ENCODE measurements at regions not wholly inside any gene's neighbourhood (a gene's known extent, or its start where the extent isn't known, plus 50 kb on each side); places are given as distances from the start of the nearest gene placed in this dataset.

DNA sequence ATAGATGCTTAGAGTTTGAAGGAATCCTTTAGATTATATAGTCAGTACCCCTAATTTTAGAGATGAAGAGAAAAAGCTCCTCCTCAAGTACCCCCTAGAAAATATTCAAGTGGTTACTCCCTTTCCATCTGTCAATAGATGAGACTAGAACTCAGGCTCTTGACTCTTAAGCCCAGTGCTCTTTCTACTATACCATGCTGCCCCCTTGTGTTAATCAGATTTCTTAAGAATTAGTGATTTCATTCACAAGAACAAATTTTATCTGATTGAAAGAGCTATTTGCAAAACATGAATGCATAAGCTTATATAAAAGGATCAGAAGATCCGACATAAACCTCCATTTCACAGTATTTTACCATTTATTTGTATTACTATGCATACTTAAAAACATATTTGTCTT, 179.3 kb downstream of the TFEC start:
- DNase-seq (ENCODE audit: low read depth, low spot score), result peak; percentile 74
- in situ Hi-C loops (cut with HindIII; ENCODE audit: low sequenced_read_pairs), result no loop called here
- no peak overlapping the region for H3K4me3 ChIP-seq (ENCODE audit: low read depth, low read length)
- TF ChIP-seq, protein P1, sequence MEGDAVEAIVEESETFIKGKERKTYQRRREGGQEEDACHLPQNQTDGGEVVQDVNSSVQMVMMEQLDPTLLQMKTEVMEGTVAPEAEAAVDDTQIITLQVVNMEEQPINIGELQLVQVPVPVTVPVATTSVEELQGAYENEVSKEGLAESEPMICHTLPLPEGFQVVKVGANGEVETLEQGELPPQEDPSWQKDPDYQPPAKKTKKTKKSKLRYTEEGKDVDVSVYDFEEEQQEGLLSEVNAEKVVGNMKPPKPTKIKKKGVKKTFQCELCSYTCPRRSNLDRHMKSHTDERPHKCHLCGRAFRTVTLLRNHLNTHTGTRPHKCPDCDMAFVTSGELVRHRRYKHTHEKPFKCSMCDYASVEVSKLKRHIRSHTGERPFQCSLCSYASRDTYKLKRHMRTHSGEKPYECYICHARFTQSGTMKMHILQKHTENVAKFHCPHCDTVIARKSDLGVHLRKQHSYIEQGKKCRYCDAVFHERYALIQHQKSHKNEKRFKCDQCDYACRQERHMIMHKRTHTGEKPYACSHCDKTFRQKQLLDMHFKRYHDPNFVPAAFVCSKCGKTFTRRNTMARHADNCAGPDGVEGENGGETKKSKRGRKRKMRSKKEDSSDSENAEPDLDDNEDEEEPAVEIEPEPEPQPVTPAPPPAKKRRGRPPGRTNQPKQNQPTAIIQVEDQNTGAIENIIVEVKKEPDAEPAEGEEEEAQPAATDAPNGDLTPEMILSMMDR (IDR thresholded peaks at IDR 0.05; ENCODE audit: low read depth, low read length), result no peak

DNA sequence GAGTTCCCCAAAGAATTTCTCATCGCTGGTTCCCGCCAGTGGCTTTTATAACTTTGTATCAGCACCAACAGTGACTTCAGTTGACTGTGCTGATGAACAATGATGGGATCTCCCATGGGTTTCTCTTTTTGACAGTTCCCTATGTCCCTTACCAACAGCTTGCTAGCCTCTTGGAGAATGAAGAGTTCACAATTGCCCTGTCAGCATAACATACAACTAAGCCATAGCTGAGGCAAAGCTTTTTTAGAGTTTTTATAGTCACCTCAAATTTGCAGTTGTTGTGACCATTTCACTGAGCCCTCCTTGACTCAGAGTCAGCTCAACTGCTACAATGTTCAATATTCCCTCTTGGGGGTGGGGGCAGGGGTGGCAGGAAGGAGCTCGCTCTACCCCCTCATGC, 179.8 kb downstream of the TFEC start:
- DNase-seq (ENCODE audit: low read depth, low spot score), result no peak
- in situ Hi-C loops (cut with HindIII; ENCODE audit: low sequenced_read_pairs), result no loop called here
- H3K4me3 ChIP-seq (ENCODE audit: low read depth, low read length), result no peak overlapping the region
- TF ChIP-seq, protein P1 (IDR thresholded peaks at IDR 0.05; ENCODE audit: low read depth, low read length), result no peak

DNA sequence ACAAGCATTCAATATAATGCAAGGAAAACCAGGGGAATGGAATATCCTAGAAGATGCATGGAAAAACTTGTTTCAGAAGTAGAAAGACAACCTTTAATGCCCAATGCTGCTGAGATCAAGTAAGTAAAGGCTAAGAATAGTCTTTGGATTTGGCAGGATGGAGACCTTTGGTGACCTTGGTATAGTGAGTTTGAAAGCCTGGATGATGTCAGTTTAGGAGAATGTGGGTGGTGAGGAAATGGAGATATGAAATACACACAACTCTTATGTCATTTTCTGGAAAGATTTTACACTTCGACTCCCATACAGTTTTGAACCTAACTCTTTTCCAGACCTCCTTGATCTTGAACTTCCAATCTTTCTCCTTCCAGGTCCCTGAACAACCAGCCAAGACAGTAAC, 185.7 kb downstream of the TFEC start:
- DNase-seq (ENCODE audit: low read depth, low spot score), result no peak
- in situ Hi-C loops (cut with HindIII; ENCODE audit: low sequenced_read_pairs), result no loop called here

DNA sequence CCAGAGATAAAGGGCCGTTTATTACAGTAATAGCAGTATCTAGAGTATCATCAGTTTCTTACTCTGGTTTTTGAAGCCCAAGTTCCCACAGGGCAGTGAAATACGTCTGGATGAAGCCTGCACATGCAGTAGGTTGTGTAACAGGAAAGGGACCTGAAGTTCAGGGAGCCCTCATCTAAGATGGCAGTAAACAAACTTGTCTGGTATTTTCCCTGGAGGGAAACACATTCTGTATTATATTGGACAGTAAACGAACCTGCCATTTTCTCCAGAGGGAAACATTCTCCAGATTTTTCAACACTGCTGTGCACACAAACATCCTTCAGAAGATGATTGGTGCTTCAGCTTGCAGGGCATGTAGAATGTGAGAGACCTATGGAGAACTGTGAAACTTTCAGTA, 189.9 kb downstream of the TFEC start:
- TF ChIP-seq, protein P1 (IDR thresholded peaks at IDR 0.05; ENCODE audit: low read depth, low read length), result no peak
- no peak overlapping the region for H3K4me3 ChIP-seq (ENCODE audit: low read depth, low read length)
- in situ Hi-C loops (cut with HindIII; ENCODE audit: low sequenced_read_pairs), result no loop called here
- no peak for DNase-seq (ENCODE audit: low read depth, low spot score)

More for the DNA sequence above, 185.7 kb downstream of the TFEC start:
- no peak overlapping the region for H3K4me3 ChIP-seq (ENCODE audit: low read depth, low read length)
- TF ChIP-seq, protein P1 (IDR thresholded peaks at IDR 0.05; ENCODE audit: low read depth, low read length), result no peak

DNA sequence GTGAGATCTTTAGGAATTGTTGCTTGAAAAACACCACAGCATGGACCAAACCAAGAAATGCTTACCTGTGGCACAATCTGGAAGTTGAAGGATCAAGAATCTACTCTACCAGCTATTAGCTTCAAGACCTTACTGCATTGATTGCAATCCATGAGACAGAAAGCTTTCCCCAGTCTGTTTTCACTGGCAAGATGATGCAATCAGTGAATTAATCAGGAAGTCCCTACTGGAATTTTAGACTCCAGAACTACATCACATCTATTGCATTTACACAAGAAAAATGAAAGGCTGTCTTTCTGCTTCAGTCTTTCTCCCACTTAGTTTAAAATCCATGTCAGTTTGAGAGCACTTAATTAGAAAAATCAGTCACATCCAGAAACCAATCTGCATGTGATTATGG, 191.7 kb downstream of the TFEC start:
- TF ChIP-seq, protein P1 (IDR thresholded peaks at IDR 0.05; ENCODE audit: low read depth, low read length), result no peak
- in situ Hi-C loops (cut with HindIII; ENCODE audit: low sequenced_read_pairs), result no loop called here
- DNase-seq (ENCODE audit: low read depth, low spot score), result peak; percentile 13
- H3K4me3 ChIP-seq (ENCODE audit: low read depth, low read length), result no peak overlapping the region

DNA sequence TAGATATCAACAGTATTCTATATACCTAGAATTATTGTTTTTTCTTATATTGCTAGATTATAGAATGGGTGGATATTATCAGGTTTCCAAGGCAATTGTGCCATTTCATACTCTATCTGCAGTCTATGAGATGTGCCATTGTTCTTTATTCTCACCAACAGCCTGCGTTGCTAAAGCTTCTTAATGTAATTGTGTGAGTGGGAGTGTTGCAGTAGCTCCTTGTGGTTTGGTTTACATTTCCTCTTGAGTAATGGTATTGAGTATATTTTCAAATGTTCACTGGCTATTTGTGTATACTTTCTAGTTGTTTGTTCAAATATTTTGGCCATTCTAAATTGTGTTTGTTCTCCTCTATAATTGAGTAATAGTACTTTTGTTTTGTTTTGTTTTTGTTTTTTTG, 199.2 kb downstream of the TFEC start:
- no peak overlapping the region for H3K4me3 ChIP-seq (ENCODE audit: low read depth, low read length)
- TF ChIP-seq, protein P1 (IDR thresholded peaks at IDR 0.05; ENCODE audit: low read depth, low read length), result no peak
- no peak for DNase-seq (ENCODE audit: low read depth, low spot score)
- in situ Hi-C loops (cut with HindIII; ENCODE audit: low sequenced_read_pairs), result no loop called here
